WTC11 (cell line): ENCODE measurements at regions not wholly inside any gene's neighbourhood (a gene's known extent, or its start where the extent isn't known, plus 50 kb on each side); places are given as distances from the start of the nearest gene placed in this dataset.

Experiments
- ATAC-seq: fragments of 200-7000 bp; cut with Tn5 transposase; 2 replicates; pipeline ENCODE4 v1.10.0; 2021; ENCODE audit warnings: mild to moderate bottlenecking, moderate library complexity
- CTCF ChIA-PET: fragments of 300-600 bp; sonication (Branson Sonifier 250); formaldehyde crosslinking; loops from one replicate; lab custom pipeline; 2021; ENCODE audit warnings: antibody characterized with exemption; lab: Charles Lee
- POLR2A ChIA-PET: fragments of 350-600 bp; sonication (Branson Sonifier 250); formaldehyde crosslinking; loops from one replicate; lab custom pipeline; 2021; ENCODE audit warnings: antibody characterized with exemption; lab: Charles Lee
- DNase-seq: peaks from one replicate; pipeline ENCODE4 v3.0.0; 2021; ENCODE audit warnings: low spot score
- H3K27ac Mint-ChIP-seq: 2 replicates; pipeline ENCODE4 v1.8.0; 2021; ENCODE audit warnings: mixed read lengths
- H3K27me3 Mint-ChIP-seq: 2 replicates; pipeline ENCODE4 v1.8.0; 2021; ENCODE audit warnings: low read depth, mild to moderate bottlenecking, moderate library complexity, mixed read lengths
- H3K36me3 Mint-ChIP-seq: 2 replicates; pipeline ENCODE4 v1.8.0; 2021; ENCODE audit warnings: mixed read lengths
- H3K4me1 Mint-ChIP-seq: 2 replicates; pipeline ENCODE4 v1.8.0; 2022; ENCODE audit warnings: mixed read lengths
- H3K4me3 Mint-ChIP-seq: 2 replicates; pipeline ENCODE4 v1.8.0; 2021; ENCODE audit warnings: mild to moderate bottlenecking, moderate library complexity, mixed read lengths
- H3K9me3 Mint-ChIP-seq: 2 replicates; pipeline ENCODE4 v1.8.0; 2021; ENCODE audit warnings: mixed read lengths
- ATF1 ChIP-seq: sonication (generic); formaldehyde crosslinking; IDR thresholded peaks from 2 replicates; pipeline ENCODE4 v1.8.1; 2023; ENCODE audit warnings: mild to moderate bottlenecking, moderate library complexity, missing genetic modification reagents
- CREM ChIP-seq: sonication (generic); formaldehyde crosslinking; IDR thresholded peaks from 2 replicates; pipeline ENCODE4 v1.8.1; 2022; ENCODE audit warnings: mild to moderate bottlenecking, missing genetic modification reagents, moderate library complexity
- FOXP1 ChIP-seq: sonication (generic); formaldehyde crosslinking; IDR thresholded peaks from 2 replicates; pipeline ENCODE4 v1.8.0; 2022; ENCODE audit warnings: missing genetic modification reagents, mild to moderate bottlenecking, moderate library complexity, borderline replicate concordance
- GRHL2 ChIP-seq: fragments of 250-450 bp; sonication (Bioruptor Pico); IDR thresholded peaks from 2 replicates; pipeline ENCODE4 v1.8.0; 2022; ENCODE audit warnings: mild to moderate bottlenecking, moderate library complexity; ENCODE audit not compliant: insufficient replicate concordance, severe bottlenecking
- JAZF1 ChIP-seq: fragments of 250-450 bp; sonication (Bioruptor Pico); IDR thresholded peaks from 2 replicates; pipeline ENCODE4 v1.9.0; 2021; ENCODE audit warnings: moderate library complexity, mild to moderate bottlenecking, inconsistent platforms
- NFATC4 ChIP-seq: fragments of 250-450 bp; sonication (Bioruptor Pico); IDR thresholded peaks from 2 replicates; pipeline ENCODE4 v1.9.0; 2021; ENCODE audit warnings: mild to moderate bottlenecking
- NFE2L1 ChIP-seq: sonication (generic); formaldehyde crosslinking; IDR thresholded peaks from 2 replicates; pipeline ENCODE4 v1.8.1; 2023; ENCODE audit warnings: missing genetic modification reagents
- SMAD3 ChIP-seq: sonication (generic); formaldehyde crosslinking; IDR thresholded peaks from 2 replicates; pipeline ENCODE4 v1.8.0; 2022; ENCODE audit warnings: missing genetic modification reagents, mild to moderate bottlenecking, borderline replicate concordance
- TEAD1 ChIP-seq: sonication (generic); formaldehyde crosslinking; IDR thresholded peaks from 2 replicates; pipeline ENCODE4 v1.8.0; 2022; ENCODE audit warnings: mild to moderate bottlenecking, missing genetic modification reagents
- TF ChIP-seq, protein P1 (sequence below): sonication (generic); formaldehyde crosslinking; IDR thresholded peaks from 2 replicates; pipeline ENCODE4 v1.8.1; 2023; ENCODE audit warnings: mild to moderate bottlenecking, missing genetic modification reagents
- TF ChIP-seq, protein P2 (sequence below): fragments of 250-450 bp; sonication (Bioruptor Pico); IDR thresholded peaks from 2 replicates; pipeline ENCODE4 v1.8.0; 2021; ENCODE audit warnings: mild to moderate bottlenecking
- TF ChIP-seq, protein P3 (sequence below): sonication (generic); formaldehyde crosslinking; IDR thresholded peaks from 2 replicates; pipeline ENCODE4 v1.8.1; 2023; ENCODE audit warnings: mild to moderate bottlenecking, missing genetic modification reagents, borderline replicate concordance
- TF ChIP-seq, protein P4 (sequence below): sonication (generic); formaldehyde crosslinking; IDR thresholded peaks from 2 replicates; pipeline ENCODE4 v1.8.0; 2022; ENCODE audit warnings: mild to moderate bottlenecking, missing genetic modification reagents
- TF ChIP-seq, protein P5 (sequence below): sonication (generic); formaldehyde crosslinking; IDR thresholded peaks from 2 replicates; pipeline ENCODE4 v1.8.1; 2022; ENCODE audit warnings: missing genetic modification reagents, borderline replicate concordance

DNA sequence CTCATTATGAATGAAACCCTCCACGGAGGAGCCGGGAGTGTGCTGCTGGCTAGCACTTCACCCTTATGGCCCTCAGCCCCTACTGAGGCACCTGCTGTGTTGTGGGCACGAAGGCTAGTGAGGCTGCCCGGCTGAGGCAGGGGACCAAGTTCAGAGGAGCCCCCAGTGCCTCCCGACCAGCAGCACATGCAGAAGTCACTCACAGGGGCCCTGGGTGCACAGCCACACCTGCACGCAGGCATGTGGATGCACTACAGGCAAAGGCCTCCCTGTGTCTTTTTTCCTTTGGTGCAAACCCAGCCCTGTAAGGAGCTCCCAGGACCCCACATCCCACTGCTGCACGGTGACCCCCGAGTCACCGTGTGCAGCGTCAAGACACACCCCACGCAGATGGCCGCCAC lies 261.5 kb downstream of the BRD1 start (continued):
- TF ChIP-seq, protein P1, sequence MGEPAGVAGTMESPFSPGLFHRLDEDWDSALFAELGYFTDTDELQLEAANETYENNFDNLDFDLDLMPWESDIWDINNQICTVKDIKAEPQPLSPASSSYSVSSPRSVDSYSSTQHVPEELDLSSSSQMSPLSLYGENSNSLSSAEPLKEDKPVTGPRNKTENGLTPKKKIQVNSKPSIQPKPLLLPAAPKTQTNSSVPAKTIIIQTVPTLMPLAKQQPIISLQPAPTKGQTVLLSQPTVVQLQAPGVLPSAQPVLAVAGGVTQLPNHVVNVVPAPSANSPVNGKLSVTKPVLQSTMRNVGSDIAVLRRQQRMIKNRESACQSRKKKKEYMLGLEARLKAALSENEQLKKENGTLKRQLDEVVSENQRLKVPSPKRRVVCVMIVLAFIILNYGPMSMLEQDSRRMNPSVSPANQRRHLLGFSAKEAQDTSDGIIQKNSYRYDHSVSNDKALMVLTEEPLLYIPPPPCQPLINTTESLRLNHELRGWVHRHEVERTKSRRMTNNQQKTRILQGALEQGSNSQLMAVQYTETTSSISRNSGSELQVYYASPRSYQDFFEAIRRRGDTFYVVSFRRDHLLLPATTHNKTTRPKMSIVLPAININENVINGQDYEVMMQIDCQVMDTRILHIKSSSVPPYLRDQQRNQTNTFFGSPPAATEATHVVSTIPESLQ (CRISPR knock-in tag), result no peak
- no peak for TF ChIP-seq TEAD1 (CRISPR knock-in tag)
- TF ChIP-seq CREM (CRISPR knock-in tag), result no peak

DNA sequence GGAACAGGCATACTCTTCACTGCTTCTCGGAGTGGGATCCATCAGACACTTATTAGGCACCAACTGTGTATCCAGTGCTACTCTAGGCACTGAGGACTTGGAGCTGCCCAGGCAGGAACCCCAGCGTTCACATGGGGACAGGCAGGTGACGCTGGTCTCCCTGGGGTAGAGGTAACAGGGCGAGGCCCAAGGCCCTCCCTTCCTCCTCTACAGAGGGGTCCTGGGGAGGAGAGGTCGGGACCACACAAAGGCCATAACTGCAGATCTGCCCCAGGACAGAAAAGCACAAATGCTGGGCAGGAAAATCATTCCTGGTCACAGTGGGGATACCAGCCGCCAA lies 262.2 kb downstream of the BRD1 start:
- DNase-seq, result no peak
- no peak for ATAC-seq
- Mint-ChIP-seq H3K9me3 (peaks cover 6% of the 10 kb centered on the region), H3K27ac (no peak overlapping the region), H3K4me1 (no peaks in the 10 kb centered on the region), H3K27me3 (no peaks in the 10 kb centered on the region; the same call in 1 of the 2 replicates), H3K36me3 (no peaks in the 10 kb centered on the region), H3K4me3 (no peak overlapping the region)
- CTCF ChIA-PET, result no interaction called here
- POLR2A ChIA-PET, result no interaction called here
- TF ChIP-seq JAZF1 (CRISPR knock-in tag) (no peak), FOXP1 (CRISPR knock-in tag) (no peak), TEAD1 (CRISPR knock-in tag) (no peak), NFATC4 (CRISPR knock-in tag) (no peak), SMAD3 (CRISPR knock-in tag) (no peak), NFE2L1 (CRISPR knock-in tag) (no peak), GRHL2 (CRISPR knock-in tag) (no peak), ATF1 (no peak)
- TF ChIP-seq, protein P2, sequence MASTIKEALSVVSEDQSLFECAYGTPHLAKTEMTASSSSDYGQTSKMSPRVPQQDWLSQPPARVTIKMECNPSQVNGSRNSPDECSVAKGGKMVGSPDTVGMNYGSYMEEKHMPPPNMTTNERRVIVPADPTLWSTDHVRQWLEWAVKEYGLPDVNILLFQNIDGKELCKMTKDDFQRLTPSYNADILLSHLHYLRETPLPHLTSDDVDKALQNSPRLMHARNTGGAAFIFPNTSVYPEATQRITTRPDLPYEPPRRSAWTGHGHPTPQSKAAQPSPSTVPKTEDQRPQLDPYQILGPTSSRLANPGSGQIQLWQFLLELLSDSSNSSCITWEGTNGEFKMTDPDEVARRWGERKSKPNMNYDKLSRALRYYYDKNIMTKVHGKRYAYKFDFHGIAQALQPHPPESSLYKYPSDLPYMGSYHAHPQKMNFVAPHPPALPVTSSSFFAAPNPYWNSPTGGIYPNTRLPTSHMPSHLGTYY (CRISPR knock-in tag), result no peak
- TF ChIP-seq, protein P3, sequence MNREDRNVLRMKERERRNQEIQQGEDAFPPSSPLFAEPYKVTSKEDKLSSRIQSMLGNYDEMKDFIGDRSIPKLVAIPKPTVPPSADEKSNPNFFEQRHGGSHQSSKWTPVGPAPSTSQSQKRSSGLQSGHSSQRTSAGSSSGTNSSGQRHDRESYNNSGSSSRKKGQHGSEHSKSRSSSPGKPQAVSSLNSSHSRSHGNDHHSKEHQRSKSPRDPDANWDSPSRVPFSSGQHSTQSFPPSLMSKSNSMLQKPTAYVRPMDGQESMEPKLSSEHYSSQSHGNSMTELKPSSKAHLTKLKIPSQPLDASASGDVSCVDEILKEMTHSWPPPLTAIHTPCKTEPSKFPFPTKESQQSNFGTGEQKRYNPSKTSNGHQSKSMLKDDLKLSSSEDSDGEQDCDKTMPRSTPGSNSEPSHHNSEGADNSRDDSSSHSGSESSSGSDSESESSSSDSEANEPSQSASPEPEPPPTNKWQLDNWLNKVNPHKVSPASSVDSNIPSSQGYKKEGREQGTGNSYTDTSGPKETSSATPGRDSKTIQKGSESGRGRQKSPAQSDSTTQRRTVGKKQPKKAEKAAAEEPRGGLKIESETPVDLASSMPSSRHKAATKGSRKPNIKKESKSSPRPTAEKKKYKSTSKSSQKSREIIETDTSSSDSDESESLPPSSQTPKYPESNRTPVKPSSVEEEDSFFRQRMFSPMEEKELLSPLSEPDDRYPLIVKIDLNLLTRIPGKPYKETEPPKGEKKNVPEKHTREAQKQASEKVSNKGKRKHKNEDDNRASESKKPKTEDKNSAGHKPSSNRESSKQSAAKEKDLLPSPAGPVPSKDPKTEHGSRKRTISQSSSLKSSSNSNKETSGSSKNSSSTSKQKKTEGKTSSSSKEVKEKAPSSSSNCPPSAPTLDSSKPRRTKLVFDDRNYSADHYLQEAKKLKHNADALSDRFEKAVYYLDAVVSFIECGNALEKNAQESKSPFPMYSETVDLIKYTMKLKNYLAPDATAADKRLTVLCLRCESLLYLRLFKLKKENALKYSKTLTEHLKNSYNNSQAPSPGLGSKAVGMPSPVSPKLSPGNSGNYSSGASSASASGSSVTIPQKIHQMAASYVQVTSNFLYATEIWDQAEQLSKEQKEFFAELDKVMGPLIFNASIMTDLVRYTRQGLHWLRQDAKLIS (CRISPR knock-in tag), result no peak
- TF ChIP-seq, protein P4, sequence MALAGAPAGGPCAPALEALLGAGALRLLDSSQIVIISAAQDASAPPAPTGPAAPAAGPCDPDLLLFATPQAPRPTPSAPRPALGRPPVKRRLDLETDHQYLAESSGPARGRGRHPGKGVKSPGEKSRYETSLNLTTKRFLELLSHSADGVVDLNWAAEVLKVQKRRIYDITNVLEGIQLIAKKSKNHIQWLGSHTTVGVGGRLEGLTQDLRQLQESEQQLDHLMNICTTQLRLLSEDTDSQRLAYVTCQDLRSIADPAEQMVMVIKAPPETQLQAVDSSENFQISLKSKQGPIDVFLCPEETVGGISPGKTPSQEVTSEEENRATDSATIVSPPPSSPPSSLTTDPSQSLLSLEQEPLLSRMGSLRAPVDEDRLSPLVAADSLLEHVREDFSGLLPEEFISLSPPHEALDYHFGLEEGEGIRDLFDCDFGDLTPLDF (CRISPR knock-in tag), result no peak
- TF ChIP-seq, protein P5, sequence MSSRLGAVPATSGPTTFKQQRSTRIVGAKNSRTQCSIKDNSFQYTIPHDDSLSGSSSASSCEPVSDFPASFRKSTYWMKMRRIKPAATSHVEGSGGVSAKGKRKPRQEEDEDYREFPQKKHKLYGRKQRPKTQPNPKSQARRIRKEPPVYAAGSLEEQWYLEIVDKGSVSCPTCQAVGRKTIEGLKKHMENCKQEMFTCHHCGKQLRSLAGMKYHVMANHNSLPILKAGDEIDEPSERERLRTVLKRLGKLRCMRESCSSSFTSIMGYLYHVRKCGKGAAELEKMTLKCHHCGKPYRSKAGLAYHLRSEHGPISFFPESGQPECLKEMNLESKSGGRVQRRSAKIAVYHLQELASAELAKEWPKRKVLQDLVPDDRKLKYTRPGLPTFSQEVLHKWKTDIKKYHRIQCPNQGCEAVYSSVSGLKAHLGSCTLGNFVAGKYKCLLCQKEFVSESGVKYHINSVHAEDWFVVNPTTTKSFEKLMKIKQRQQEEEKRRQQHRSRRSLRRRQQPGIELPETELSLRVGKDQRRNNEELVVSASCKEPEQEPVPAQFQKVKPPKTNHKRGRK, result no peak
